ENCODE measurements at regions not wholly inside any gene's neighbourhood (a gene's known extent, or its start where the extent isn't known, plus 50 kb on each side); places are given as distances from the start of the nearest gene placed in this dataset.

DNA sequence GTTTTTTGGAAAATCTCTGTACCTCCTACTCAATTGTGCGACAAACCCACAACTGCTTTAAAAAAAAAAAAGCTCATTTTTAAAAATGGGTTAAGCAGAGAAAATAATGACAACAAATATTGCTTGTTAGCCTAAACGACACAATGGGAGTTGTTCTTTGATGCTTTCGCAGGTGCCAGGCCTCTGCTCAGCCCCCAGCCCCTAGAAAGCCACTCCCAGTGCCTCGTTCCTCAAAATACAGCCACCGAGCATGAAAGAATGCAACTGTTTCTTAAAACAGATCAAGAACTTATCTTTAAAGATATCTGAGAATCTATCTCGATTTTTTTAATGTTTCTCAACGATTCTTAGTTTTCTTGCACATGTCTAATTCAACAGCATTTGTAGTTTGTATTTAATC is 85.2 kb upstream of the PFKP start:
- Histone ChIP-seq H3K27ac (no peak overlapping the region), H3K9me3 (no peaks in the 10 kb centered on the region), H3K4me3 (no peak overlapping the region), H3K4me1 (no peaks in the 10 kb centered on the region), H3K27me3 (peaks cover 0 to 16% (median 4%) of the 10 kb centered on the region in 9 donors), H3K36me3 (no peaks in the 10 kb centered on the region)
- WGBS, 4 donors = 79 to 82% (median 80%) methylated on average over 7 of the region's 7 CpGs
- ATAC-seq (no peak), DNase-seq (no peak)
- intact Hi-C loops (cut with DNase I) = loop anchor here in 1 of 10 donors (5.0 kb wide), 1 partner anchor 40 kb away; no protein-coding TSS in a partner anchor
- no peak for TF ChIP-seq POLR2A (IDR thresholded peaks at IDR 0.05)
- TF ChIP-seq, protein P1, sequence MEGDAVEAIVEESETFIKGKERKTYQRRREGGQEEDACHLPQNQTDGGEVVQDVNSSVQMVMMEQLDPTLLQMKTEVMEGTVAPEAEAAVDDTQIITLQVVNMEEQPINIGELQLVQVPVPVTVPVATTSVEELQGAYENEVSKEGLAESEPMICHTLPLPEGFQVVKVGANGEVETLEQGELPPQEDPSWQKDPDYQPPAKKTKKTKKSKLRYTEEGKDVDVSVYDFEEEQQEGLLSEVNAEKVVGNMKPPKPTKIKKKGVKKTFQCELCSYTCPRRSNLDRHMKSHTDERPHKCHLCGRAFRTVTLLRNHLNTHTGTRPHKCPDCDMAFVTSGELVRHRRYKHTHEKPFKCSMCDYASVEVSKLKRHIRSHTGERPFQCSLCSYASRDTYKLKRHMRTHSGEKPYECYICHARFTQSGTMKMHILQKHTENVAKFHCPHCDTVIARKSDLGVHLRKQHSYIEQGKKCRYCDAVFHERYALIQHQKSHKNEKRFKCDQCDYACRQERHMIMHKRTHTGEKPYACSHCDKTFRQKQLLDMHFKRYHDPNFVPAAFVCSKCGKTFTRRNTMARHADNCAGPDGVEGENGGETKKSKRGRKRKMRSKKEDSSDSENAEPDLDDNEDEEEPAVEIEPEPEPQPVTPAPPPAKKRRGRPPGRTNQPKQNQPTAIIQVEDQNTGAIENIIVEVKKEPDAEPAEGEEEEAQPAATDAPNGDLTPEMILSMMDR (IDR thresholded peaks at IDR 0.05) = no peak

DNA sequence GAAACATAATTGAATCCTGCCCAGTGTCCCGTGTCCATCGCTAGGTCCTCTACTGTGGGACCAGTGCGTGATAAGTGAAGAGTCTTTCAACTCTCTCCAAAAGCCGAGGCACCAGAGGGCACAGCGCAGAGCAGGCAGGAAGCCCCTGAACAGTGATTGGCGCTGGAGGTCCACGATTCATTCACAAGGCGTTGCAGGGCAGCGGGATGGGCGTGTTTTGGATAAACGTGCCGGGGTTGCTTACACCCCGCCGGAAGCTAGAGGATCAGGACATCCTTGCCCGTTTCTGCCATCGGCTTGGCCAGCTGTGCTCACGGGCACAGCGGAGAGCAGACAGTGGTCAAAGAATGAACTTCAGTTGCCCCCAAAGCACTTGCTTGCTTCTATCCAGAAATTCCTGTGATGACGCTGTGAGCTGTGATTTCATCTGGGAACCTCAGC is 86.0 kb upstream of the PFKP start:
- Histone ChIP-seq H3K36me3 (no peaks in the 10 kb centered on the region), H3K27ac (no peak overlapping the region), H3K4me3 (no peak overlapping the region), H3K27me3 (peaks cover 0 to 16% (median 4%) of the 10 kb centered on the region in 9 donors), H3K4me1 (no peaks in the 10 kb centered on the region), H3K9me3 (no peaks in the 10 kb centered on the region)
- TF ChIP-seq POLR2A (IDR thresholded peaks at IDR 0.05) = no peak
- TF ChIP-seq, protein P1 (IDR thresholded peaks at IDR 0.05) = no peak
- 84 to 86% (median 86%) methylated on average over 19 of the region's 19 CpGs for WGBS, 4 donors
- no peak for ATAC-seq
- DNase-seq = no peak
- intact Hi-C loops (cut with DNase I) = loop anchor here in 1 of 10 donors (5.0 kb wide), 1 partner anchor 41 kb away; no protein-coding TSS in a partner anchor

DNA sequence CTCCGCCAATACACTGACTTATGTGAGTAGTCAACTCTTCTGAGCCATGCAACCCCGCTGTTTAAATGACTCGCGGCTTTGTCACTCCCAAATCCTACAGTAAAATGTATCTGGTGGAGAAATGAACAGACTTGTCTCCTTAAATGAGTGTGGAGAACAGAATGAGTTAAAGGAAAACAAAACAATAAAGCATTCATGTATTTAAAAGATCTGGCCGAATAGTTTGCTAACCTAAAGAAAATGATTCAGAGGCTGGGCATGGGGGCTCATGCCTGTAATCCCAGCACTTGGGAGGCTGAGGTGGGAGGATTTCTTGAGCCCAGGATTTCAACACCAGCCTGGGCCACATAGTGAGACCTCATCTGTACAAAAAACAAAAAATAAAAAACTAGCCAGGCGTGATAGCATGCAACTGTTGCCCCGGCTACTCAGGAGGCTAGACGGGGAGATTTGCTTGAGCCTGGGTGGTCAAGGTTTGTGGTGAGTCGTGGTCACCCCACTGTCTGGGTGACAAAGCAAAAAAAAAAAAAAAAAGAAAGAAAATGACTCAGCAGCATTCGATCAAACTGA is 86.5 kb upstream of the PFKP start:
- DNase-seq (no peak), ATAC-seq (no peak)
- TF ChIP-seq POLR2A (IDR thresholded peaks at IDR 0.05) = no peak
- TF ChIP-seq, protein P1 (IDR thresholded peaks at IDR 0.05) = no peak
- H3K4me3 ChIP-seq = no peak overlapping the region
- H3K9me3 ChIP-seq = no peaks in the 10 kb centered on the region
- no peak overlapping the region for H3K27ac ChIP-seq
- no peaks in the 10 kb centered on the region for H3K4me1 ChIP-seq
- WGBS, 4 donors = 81 to 83% (median 83%) methylated on average over 10 of the region's 10 CpGs
- peaks cover 0 to 15% (median 4%) of the 10 kb centered on the region in 9 donors for H3K27me3 ChIP-seq
- intact Hi-C loops (cut with DNase I) = loop anchor here in 1 of 10 donors (5.0 kb wide), 1 partner anchor 41 kb away; no protein-coding TSS in a partner anchor
- H3K36me3 ChIP-seq = no peaks in the 10 kb centered on the region

DNA sequence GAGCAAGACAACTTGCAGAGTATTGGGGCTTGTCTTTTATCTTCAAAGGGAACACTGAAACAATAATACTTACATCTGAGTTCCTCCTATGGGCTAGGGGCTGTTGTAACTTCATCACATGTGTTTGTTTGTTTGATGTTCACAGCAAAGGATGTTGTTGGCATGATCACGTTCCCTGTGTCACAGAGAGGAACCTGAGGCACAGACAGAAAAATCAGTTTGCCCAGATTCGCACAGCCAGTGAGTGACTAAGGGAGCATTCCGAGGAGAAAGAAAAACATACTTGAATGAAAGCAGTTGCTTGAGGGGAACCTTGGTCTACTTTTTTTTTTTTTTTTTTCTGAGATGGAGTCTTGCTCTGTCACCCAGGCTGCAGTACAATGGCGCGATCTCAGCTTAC is 87.2 kb upstream of the PFKP start:
- no peak for TF ChIP-seq POLR2A (IDR thresholded peaks at IDR 0.05)
- TF ChIP-seq, protein P1 (IDR thresholded peaks at IDR 0.05) = no peak
- no peaks in the 10 kb centered on the region for H3K9me3 ChIP-seq
- H3K36me3 ChIP-seq = no peaks in the 10 kb centered on the region
- DNase-seq (no peak), ATAC-seq (no peak)
- peaks cover 0 to 14% (median 4%) of the 10 kb centered on the region in 9 donors for H3K27me3 ChIP-seq
- no peaks in the 10 kb centered on the region for H3K4me1 ChIP-seq
- H3K27ac ChIP-seq = no peak overlapping the region
- H3K4me3 ChIP-seq = no peak overlapping the region
- WGBS, 4 donors = 83 to 88% (median 86%) methylated on average over 5 of the region's 5 CpGs
- intact Hi-C loops (cut with DNase I) = loop anchor here in 1 of 10 donors (5.0 kb wide), 1 partner anchor 42 kb away; no protein-coding TSS in a partner anchor
